ENCODE measurements at regions not wholly inside any gene's neighbourhood (a gene's known extent, or its start where the extent isn't known, plus 50 kb on each side); places are given as distances from the start of the nearest gene placed in this dataset.

- no peak for DNase-seq
- intact Hi-C loops (cut with DNase I; ENCODE audit: low total_unique reads) (no loop called here), in situ Hi-C loops (cut with MboI; ENCODE audit: low sequenced_read_pairs in 4 of 4) (no loop called here)
- Histone ChIP-seq H3K27me3 (no peaks in the 10 kb centered on the region), H3K4me3 (no peak overlapping the region), H3K27ac (no peak overlapping the region), H3K36me3 (no peaks in the 10 kb centered on the region), H3K9me3 (no peaks in the 10 kb centered on the region), H3K4me1 (peaks cover 0 to 11% of the 10 kb centered on the region in 2 donors)
- ATAC-seq, result no peak
- no peak for TF ChIP-seq POLR2A (IDR thresholded peaks at IDR 0.05)
Observed at GRCh38 chr14:94941311-94941710, 171.4 kb upstream of the GSC start.

DNA sequence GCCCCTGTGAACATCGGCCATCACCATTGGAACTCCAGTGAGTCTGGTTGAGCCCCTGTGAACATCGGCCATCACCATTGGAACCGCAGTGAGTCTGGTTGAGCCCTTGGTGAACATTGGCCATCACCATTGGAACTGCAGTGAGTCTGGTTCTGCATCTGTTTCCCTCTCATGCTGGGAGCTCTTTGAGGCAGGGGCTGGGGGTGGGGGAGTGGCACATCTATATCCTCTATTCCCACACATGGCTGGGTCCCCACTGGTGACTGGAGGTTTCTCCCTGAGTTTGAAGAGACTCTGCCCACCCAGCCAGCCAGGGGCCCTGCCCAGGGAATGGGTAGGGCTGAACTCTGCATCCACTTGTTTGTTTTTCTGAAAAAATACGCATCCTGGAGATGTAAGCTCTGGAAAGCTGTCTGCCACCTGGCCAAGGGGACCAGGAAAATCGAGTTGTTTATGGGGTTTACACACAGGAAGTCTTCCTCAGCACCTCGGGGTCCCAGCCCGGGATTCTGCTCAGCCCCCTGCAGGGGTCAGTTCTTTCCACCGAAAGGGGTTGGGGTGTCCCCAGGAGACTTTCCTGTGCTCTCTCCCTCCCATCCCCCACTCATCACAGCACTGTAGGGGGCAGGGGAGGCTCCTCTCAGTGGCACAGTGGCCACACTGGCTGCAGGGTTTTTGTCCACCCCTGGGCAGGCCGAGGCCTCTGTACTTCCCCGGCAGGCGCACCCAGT is 170.5 kb upstream of the GSC start:
- Histone ChIP-seq H3K27me3 (no peaks in the 10 kb centered on the region), H3K36me3 (no peaks in the 10 kb centered on the region), H3K27ac (no peak overlapping the region), H3K4me1 (peaks cover 0 to 11% of the 10 kb centered on the region in 2 donors), H3K4me3 (no peak overlapping the region), H3K9me3 (no peaks in the 10 kb centered on the region)
- DNase-seq, result no peak
- intact Hi-C loops (cut with DNase I; ENCODE audit: low total_unique reads) (no loop called here), in situ Hi-C loops (cut with MboI; ENCODE audit: low sequenced_read_pairs in 4 of 4) (no loop called here)
- no peak for ATAC-seq
- no peak for TF ChIP-seq POLR2A (IDR thresholded peaks at IDR 0.05)
- TF ChIP-seq, protein P1, sequence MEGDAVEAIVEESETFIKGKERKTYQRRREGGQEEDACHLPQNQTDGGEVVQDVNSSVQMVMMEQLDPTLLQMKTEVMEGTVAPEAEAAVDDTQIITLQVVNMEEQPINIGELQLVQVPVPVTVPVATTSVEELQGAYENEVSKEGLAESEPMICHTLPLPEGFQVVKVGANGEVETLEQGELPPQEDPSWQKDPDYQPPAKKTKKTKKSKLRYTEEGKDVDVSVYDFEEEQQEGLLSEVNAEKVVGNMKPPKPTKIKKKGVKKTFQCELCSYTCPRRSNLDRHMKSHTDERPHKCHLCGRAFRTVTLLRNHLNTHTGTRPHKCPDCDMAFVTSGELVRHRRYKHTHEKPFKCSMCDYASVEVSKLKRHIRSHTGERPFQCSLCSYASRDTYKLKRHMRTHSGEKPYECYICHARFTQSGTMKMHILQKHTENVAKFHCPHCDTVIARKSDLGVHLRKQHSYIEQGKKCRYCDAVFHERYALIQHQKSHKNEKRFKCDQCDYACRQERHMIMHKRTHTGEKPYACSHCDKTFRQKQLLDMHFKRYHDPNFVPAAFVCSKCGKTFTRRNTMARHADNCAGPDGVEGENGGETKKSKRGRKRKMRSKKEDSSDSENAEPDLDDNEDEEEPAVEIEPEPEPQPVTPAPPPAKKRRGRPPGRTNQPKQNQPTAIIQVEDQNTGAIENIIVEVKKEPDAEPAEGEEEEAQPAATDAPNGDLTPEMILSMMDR (IDR thresholded peaks at IDR 0.05 in 4 of 5, conservative IDR thresholded peaks at IDR 0.05 in 1 of 5), result no peak

GRCh38 chr14:94938016-94938415 is 168.1 kb upstream of the GSC start:
- ATAC-seq (no peak), DNase-seq (no peak)
- H3K27ac ChIP-seq, result no peak overlapping the region
- intact Hi-C loops (cut with DNase I; ENCODE audit: low total_unique reads), result no loop called here
- H3K9me3 ChIP-seq, result no peaks in the 10 kb centered on the region
- TF ChIP-seq, protein P1 (IDR thresholded peaks at IDR 0.05 in 4 of 5, conservative IDR thresholded peaks at IDR 0.05 in 1 of 5), result no peak
- TF ChIP-seq POLR2A (IDR thresholded peaks at IDR 0.05), result no peak
- H3K27me3 ChIP-seq, result peaks cover 0 to 3% (median 0%) of the 10 kb centered on the region in 3 donors
- in situ Hi-C loops (cut with MboI; ENCODE audit: low sequenced_read_pairs in 4 of 4), result no loop called here
- no peak overlapping the region for H3K4me3 ChIP-seq
- H3K4me1 ChIP-seq, result peaks cover 0 to 11% of the 10 kb centered on the region in 2 donors
- no peaks in the 10 kb centered on the region for H3K36me3 ChIP-seq

DNA sequence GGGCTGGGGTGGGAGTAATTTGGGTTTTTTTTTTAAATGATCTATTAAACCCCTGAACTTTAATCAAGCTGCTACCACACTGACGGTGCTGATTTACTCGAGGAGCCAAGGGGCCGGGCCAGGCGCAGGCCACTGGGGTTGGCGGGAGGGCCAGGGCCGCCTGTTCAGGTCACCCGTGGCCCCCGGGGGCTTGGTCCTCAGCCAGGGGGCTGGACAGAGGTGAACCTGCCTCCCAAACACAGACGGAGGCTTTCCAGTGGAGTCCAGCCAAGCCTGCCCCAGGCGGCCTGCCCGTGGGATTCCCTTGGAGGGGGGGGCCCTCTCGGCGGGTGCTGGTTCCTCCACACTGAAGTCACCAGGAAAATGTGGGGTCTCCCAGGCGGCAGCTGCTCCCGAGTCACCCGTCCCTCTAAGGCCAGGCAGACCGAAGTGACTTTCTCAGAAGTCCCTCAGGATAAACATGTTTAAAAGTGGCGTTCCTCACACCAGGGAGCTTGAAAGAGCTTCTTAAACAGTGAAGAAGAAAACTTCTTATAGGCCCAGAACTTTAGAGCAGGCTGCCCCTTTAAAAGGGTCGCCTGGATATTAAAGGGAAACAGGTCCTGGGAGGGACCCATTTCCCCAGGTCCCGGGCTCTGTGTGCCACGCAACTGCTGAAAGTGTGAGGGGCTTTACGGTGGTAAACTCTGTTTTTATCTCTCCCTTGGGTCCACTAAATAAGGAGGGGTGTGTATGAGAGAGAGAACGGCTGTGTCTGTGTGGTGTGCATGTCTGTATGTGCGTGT is 167.2 kb upstream of the GSC start:
- intact Hi-C loops (cut with DNase I; ENCODE audit: low total_unique reads), result no loop called here
- ATAC-seq (peak; percentile 21 to 30), DNase-seq (peak in 1 of 2 donors; percentile 20)
- Histone ChIP-seq H3K27me3 (peaks cover 0 to 3% (median 0%) of the 10 kb centered on the region in 3 donors), H3K27ac (peak overlapping the region; percentile 43 to 69 (median 63)), H3K36me3 (no peaks in the 10 kb centered on the region), H3K4me1 (peaks cover 0 to 11% of the 10 kb centered on the region in 2 donors), H3K4me3 (peak overlapping the region; percentile 15 to 46 (median 42)), H3K9me3 (no peaks in the 10 kb centered on the region)
- TF ChIP-seq, protein P1 (IDR thresholded peaks at IDR 0.05 in 4 of 5, conservative IDR thresholded peaks at IDR 0.05 in 1 of 5), result no peak
- TF ChIP-seq POLR2A (IDR thresholded peaks at IDR 0.05), result no peak
- in situ Hi-C loops (cut with MboI; ENCODE audit: low sequenced_read_pairs in 4 of 4), result no loop called here

DNA sequence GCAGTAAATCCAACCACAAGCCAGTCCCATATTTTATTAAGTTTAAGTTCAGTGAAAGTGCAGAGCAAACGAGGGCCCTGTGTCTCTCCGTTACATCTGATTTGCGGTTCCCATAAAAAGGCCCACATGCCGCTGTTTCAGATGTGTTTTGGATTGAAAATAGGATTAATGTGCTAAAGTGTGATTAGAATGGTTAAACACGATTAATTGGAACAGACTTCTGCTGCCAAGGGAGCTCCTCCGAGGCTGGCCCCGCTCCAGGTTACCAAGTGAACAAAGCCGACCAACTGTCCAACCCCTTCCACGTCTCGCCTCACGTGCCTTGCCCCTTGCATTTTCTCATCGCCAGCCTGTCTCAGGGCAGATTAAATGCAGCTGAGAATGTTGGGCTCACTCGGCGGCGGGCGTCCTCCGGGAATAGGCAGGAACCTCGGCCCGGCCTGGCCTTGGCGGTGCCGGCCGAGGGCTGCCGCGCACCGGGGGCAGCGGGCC is 166.5 kb upstream of the GSC start:
- no peaks in the 10 kb centered on the region for H3K9me3 ChIP-seq
- ATAC-seq, result peak in 1 of 2 donors; percentile 64
- H3K36me3 ChIP-seq, result no peaks in the 10 kb centered on the region
- TF ChIP-seq POLR2A (IDR thresholded peaks at IDR 0.05), result no peak
- DNase-seq, result peak in 1 of 2 donors; percentile 36
- peak overlapping the region; percentile 43 to 69 (median 63) for H3K27ac ChIP-seq
- intact Hi-C loops (cut with DNase I; ENCODE audit: low total_unique reads) (no loop called here), in situ Hi-C loops (cut with MboI; ENCODE audit: low sequenced_read_pairs in 4 of 4) (no loop called here)
- H3K4me1 ChIP-seq, result peaks cover 0 to 11% of the 10 kb centered on the region in 2 donors
- H3K27me3 ChIP-seq, result peaks cover 0 to 3% (median 0%) of the 10 kb centered on the region in 3 donors
- H3K4me3 ChIP-seq, result peak overlapping the region; percentile 15 to 46 (median 42)

All from gastrocnemius medialis (tissue), 4 donors.